ENCODE measurements at regions not wholly inside any gene's neighbourhood (a gene's known extent, or its start where the extent isn't known, plus 50 kb on each side); places are given as distances from the start of the nearest gene placed in this dataset.

- Mint-ChIP-seq H3K9me3 (no peaks in the 10 kb centered on the region), H3K27me3 (no peaks in the 10 kb centered on the region), H3K4me1 (no peaks in the 10 kb centered on the region), H3K36me3 (no peaks in the 10 kb centered on the region), H3K27ac (no peak overlapping the region), H3K4me3 (no peak overlapping the region)
Measured at GRCh38 chr10:1807924-1808323, 70.6 kb upstream of the ADARB2 start.

- H3K27ac Mint-ChIP-seq, result no peak overlapping the region
- no peak overlapping the region for H3K4me3 Mint-ChIP-seq
- no peaks in the 10 kb centered on the region for H3K27me3 Mint-ChIP-seq
- peaks cover 6% of the 10 kb centered on the region for H3K4me1 Mint-ChIP-seq
- H3K9me3 Mint-ChIP-seq, result no peaks in the 10 kb centered on the region
- H3K36me3 Mint-ChIP-seq, result no peaks in the 10 kb centered on the region
Measured at GRCh38 chr10:1807196-1807595, 69.9 kb upstream of the ADARB2 start.

- Mint-ChIP-seq H3K36me3 (peaks cover 3% of the 10 kb centered on the region), H3K4me3 (no peak overlapping the region), H3K27me3 (no peaks in the 10 kb centered on the region), H3K27ac (peak overlapping the region; percentile 0), H3K9me3 (peaks cover 8% of the 10 kb centered on the region), H3K4me1 (peaks cover 9% of the 10 kb centered on the region)
Measured at GRCh38 chr10:1802413-1802812, 65.1 kb upstream of the ADARB2 start.

- Mint-ChIP-seq H3K27me3 (no peaks in the 10 kb centered on the region), H3K27ac (no peak overlapping the region), H3K36me3 (no peaks in the 10 kb centered on the region), H3K4me3 (no peak overlapping the region), H3K4me1 (no peaks in the 10 kb centered on the region), H3K9me3 (no peaks in the 10 kb centered on the region)
Measured at GRCh38 chr10:1788401-1788800, 51.1 kb upstream of the ADARB2 start.

Data from activated naive CD4-positive, alpha-beta T cell treated with anti-CD3 and anti-CD28 coated beads, Interleukin-2, amount 50 U/mL, for 24 hours (primary cell).